Smooth muscle cell (in vitro differentiated cells): ENCODE measurements at regions not wholly inside any gene's neighbourhood (a gene's known extent, or its start where the extent isn't known, plus 50 kb on each side); places are given as distances from the start of the nearest gene placed in this dataset.
A peak's percentile ranks its signal among the peaks of the same experiment; 100 is the strongest.

Source experiments
- DNase-seq: peaks from one replicate; lab custom pipeline; 2025; ENCODE audit not compliant: unreplicated experiment; lab: John Stamatoyannopoulos, UW
- H2AFZ ChIP-seq: fragments of 200-600 bp; sonication (generic); 2 replicates; pipeline ENCODE4 v1.6.0; 2016; ENCODE audit warnings: antibody characterized with exemption, low read depth, mild to moderate bottlenecking
- H3F3A ChIP-seq: fragments of 200-600 bp; sonication (generic); 2 replicates; pipeline ENCODE4 v1.6.0; 2017; ENCODE audit warnings: antibody characterized with exemption, low read depth
- H3K27ac ChIP-seq: fragments of 200-600 bp; sonication (generic); 2 replicates; pipeline ENCODE4 v1.5.1; 2016; ENCODE audit warnings: low read depth, mild to moderate bottlenecking
- H3K27me3 ChIP-seq: fragments of 200-600 bp; sonication (generic); 2 replicates; pipeline ENCODE4 v1.6.1; 2016; ENCODE audit warnings: low read depth, mild to moderate bottlenecking
- H3K36me3 ChIP-seq: fragments of 200-600 bp; sonication (generic); 2 replicates; pipeline ENCODE4 v1.5.1; 2016; ENCODE audit warnings: low read depth
- H3K4me1 ChIP-seq: fragments of 200-600 bp; sonication (generic); 2 replicates; pipeline ENCODE4 v1.5.1; 2016; ENCODE audit warnings: low read depth
- H3K4me2 ChIP-seq: fragments of 200-600 bp; sonication (generic); 2 replicates; pipeline ENCODE4 v1.6.0; 2016; ENCODE audit warnings: mild to moderate bottlenecking
- H3K4me3 ChIP-seq: fragments of 200-600 bp; sonication (generic); 2 replicates; pipeline ENCODE4 v1.5.1; 2016; ENCODE audit warnings: mild to moderate bottlenecking
- H3K79me2 ChIP-seq: fragments of 200-600 bp; sonication (generic); 2 replicates; pipeline ENCODE4 v1.6.0; 2016; ENCODE audit warnings: low read depth, mild to moderate bottlenecking
- H3K9ac ChIP-seq: fragments of 200-600 bp; sonication (generic); 2 replicates; pipeline ENCODE4 v1.6.0; 2016; ENCODE audit warnings: low read depth
- H3K9me3 ChIP-seq: fragments of 200-600 bp; sonication (generic); replicated peaks from 2 replicates; pipeline ENCODE4 v1.5.1; 2016; ENCODE audit warnings: low read depth
- H4K20me1 ChIP-seq: fragments of 200-600 bp; sonication (generic); 2 replicates; pipeline ENCODE4 v1.6.0; 2016; ENCODE audit warnings: low read depth
- CTCF ChIP-seq: fragments of 200-600 bp; sonication (generic); IDR thresholded peaks from 2 replicates; pipeline ENCODE4 v1.5.1; 2017; ENCODE audit warnings: borderline replicate concordance, mild to moderate bottlenecking, antibody characterized with exemption; ENCODE audit not compliant: insufficient read depth, poor library complexity, severe bottlenecking
- WGBS: methylation state at CpG from one replicate; pipeline ENCODE4 v1.1.7; 2016; ENCODE audit warnings: low lambda C conversion rate; 5-methylcytosine and 5-hydroxymethylcytosine counted together

GRCh38 chr9:20041697-20042081 lies 252.9 kb upstream of the SLC24A2 start:
- TF ChIP-seq CTCF, result no peak
- Histone ChIP-seq H3K9ac (no peak overlapping the region), H3F3A (no peaks in the 10 kb centered on the region), H3K9me3 (no peaks in the 10 kb centered on the region), H3K27ac (no peak overlapping the region), H3K4me1 (no peaks in the 10 kb centered on the region), H2AFZ (no peak overlapping the region), H4K20me1 (no peaks in the 10 kb centered on the region), H3K4me3 (no peak overlapping the region), H3K36me3 (no peaks in the 10 kb centered on the region), H3K79me2 (no peaks in the 10 kb centered on the region), H3K4me2 (no peak overlapping the region), H3K27me3 (no peaks in the 10 kb centered on the region)
- no peak for DNase-seq
- 93% methylated on average over 5 of the region's 5 CpGs for WGBS

GRCh38 chr9:20040991-20041696 lies 252.3 kb upstream of the SLC24A2 start:
- Histone ChIP-seq H3K27ac (no peak overlapping the region), H3K9me3 (no peaks in the 10 kb centered on the region), H3K4me2 (no peak overlapping the region), H3K4me1 (no peaks in the 10 kb centered on the region), H4K20me1 (no peaks in the 10 kb centered on the region), H3K9ac (no peak overlapping the region), H3K36me3 (no peaks in the 10 kb centered on the region), H3K79me2 (no peaks in the 10 kb centered on the region), H2AFZ (no peak overlapping the region), H3K4me3 (no peak overlapping the region), H3K27me3 (no peaks in the 10 kb centered on the region), H3F3A (no peaks in the 10 kb centered on the region)
- 77% methylated on average over 14 of the region's 14 CpGs for WGBS
- DNase-seq, result no peak
- TF ChIP-seq CTCF, result no peak

GRCh38 chr9:20037699-20038098 lies 248.9 kb upstream of the SLC24A2 start:
- no peak overlapping the region for H3K27ac ChIP-seq
- DNase-seq, result no peak
- TF ChIP-seq CTCF, result no peak
- H3F3A ChIP-seq, result no peaks in the 10 kb centered on the region
- WGBS, result 100% methylated on average over 1 of the region's 1 CpG
- no peak overlapping the region for H3K4me2 ChIP-seq
- no peak overlapping the region for H3K4me3 ChIP-seq
- no peaks in the 10 kb centered on the region for H3K4me1 ChIP-seq
- no peaks in the 10 kb centered on the region for H3K36me3 ChIP-seq
- no peaks in the 10 kb centered on the region for H4K20me1 ChIP-seq
- H3K9ac ChIP-seq, result no peak overlapping the region
- H2AFZ ChIP-seq, result no peak overlapping the region
- no peaks in the 10 kb centered on the region for H3K79me2 ChIP-seq
- H3K27me3 ChIP-seq, result no peaks in the 10 kb centered on the region
- H3K9me3 ChIP-seq, result no peaks in the 10 kb centered on the region

GRCh38 chr9:20033511-20033910 lies 244.7 kb upstream of the SLC24A2 start:
- Histone ChIP-seq H3K4me1 (peaks cover 8% of the 10 kb centered on the region), H3K4me3 (no peak overlapping the region), H3K27ac (no peak overlapping the region), H3K36me3 (no peaks in the 10 kb centered on the region), H3K79me2 (no peaks in the 10 kb centered on the region), H3F3A (no peaks in the 10 kb centered on the region), H3K9me3 (no peaks in the 10 kb centered on the region), H3K27me3 (no peaks in the 10 kb centered on the region), H3K9ac (no peak overlapping the region), H3K4me2 (no peak overlapping the region), H2AFZ (peak overlapping the region; percentile 6), H4K20me1 (no peaks in the 10 kb centered on the region)
- WGBS, result 92% methylated on average over 2 of the region's 2 CpGs
- DNase-seq, result no peak
- TF ChIP-seq CTCF, result no peak
